Nephron progenitor cell (in vitro differentiated cells): ENCODE measurements at regions not wholly inside any gene's neighbourhood (a gene's known extent, or its start where the extent isn't known, plus 50 kb on each side); places are given as distances from the start of the nearest gene placed in this dataset.

Experiments
- DNase-seq: peaks from one replicate; pipeline ENCODE4 v3.0.0; 2021
- H3K27ac Mint-ChIP-seq: 2 replicates; pipeline ENCODE4 v1.8.0; 2021; ENCODE audit warnings: mild to moderate bottlenecking, moderate library complexity, mixed read lengths
- H3K27me3 Mint-ChIP-seq: 2 replicates; pipeline ENCODE4 v1.8.0; 2021; ENCODE audit warnings: mild to moderate bottlenecking, low read depth, mixed read lengths; ENCODE audit not compliant: poor library complexity
- H3K36me3 Mint-ChIP-seq: 2 replicates; pipeline ENCODE4 v1.8.0; 2021; ENCODE audit warnings: low read depth, mixed read lengths
- H3K4me1 Mint-ChIP-seq: 2 replicates; pipeline ENCODE4 v1.8.0; 2021; ENCODE audit warnings: mixed read lengths
- H3K4me3 Mint-ChIP-seq: 2 replicates; pipeline ENCODE4 v1.8.0; 2021; ENCODE audit warnings: mild to moderate bottlenecking, moderate library complexity, mixed read lengths
- H3K9me3 Mint-ChIP-seq: 2 replicates; pipeline ENCODE4 v1.8.0; 2021; ENCODE audit warnings: mild to moderate bottlenecking, moderate library complexity, mixed read lengths
- CTCF ChIP-seq: fragments of 200-600 bp; sonication (generic); IDR thresholded peaks from 2 replicates; pipeline ENCODE4 v1.5.0; 2021; ENCODE audit warnings: antibody characterized with exemption

DNA sequence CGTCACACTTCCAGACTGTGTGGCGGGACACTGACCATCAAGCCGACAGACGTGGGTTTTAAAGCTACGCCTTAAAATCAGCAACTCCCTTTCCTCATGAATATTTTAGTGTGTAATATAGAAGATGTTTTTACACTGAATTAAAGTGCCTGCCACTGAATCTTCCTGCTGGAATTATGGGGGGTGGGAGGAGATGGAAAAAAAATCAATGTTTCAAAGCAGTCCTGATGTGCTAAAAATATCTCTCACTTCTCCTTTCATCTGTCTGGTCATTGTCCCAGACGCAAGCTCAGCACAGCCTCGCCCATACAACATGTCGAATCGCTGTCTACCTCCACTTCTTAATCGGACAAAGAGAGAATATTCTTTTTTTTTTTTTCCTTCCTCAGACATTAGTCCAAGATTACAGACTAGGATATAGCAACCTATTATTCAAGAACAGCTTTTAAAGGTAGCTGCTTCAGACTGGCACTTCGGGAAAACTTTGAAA lies 165.1 kb upstream of the KLF14 start:
- Mint-ChIP-seq H3K4me3 (peak overlapping the region; percentile 29), H3K27ac (peak overlapping the region; percentile 2), H3K4me1 (peaks cover 83% of the 10 kb centered on the region), H3K9me3 (peaks cover 15% of the 10 kb centered on the region), H3K36me3 (no peaks in the 10 kb centered on the region), H3K27me3 (peaks cover 11% of the 10 kb centered on the region)
- TF ChIP-seq CTCF: no peak
- DNase-seq: no peak

DNA sequence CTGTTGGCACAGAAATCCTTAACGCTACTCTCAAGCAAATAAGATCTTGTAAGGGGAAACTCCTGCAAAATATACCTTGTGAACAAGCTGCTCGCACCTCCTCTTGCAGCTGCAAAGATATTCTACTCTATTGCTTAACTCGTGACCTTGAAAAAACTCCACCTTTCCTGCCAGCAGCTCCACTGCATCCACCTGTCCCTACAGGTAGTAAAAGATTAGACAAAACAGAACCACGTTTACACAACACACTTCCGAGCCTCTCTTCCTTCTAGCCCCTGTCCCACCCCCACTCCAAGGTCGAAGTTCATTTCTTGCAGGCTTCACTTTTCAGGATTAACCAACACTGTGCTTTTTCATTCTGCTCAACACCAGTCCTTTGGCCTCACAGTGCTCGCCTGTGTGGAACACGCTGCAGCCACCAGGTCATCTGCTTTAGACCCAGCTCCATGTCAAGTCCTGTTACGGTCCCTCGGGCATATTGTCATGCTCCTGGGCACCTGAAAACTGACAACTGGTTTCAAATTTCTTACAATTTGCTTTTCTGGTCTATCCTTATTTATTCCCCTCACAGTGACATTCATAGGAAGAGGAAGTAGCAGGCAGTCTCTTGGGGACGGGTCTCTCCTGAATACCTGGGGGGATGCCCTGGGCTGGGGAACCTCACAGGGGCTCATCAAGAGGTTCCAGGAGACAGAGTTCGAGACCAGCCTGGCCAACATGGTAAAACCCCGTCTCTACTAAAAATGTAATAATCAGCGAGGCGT lies 165.8 kb upstream of the KLF14 start:
- Mint-ChIP-seq H3K4me1 (peaks cover 80% of the 10 kb centered on the region), H3K27ac (peak overlapping the region; percentile 2)

GRCh38 chr7:130900471-130901076 lies 166.6 kb upstream of the KLF14 start:
- H3K36me3 Mint-ChIP-seq: no peaks in the 10 kb centered on the region
- H3K4me1 Mint-ChIP-seq: peaks cover 74% of the 10 kb centered on the region
- H3K9me3 Mint-ChIP-seq: peaks cover 15% of the 10 kb centered on the region
- no peak overlapping the region for H3K4me3 Mint-ChIP-seq
- no peak for TF ChIP-seq CTCF
- H3K27me3 Mint-ChIP-seq: peaks cover 8% of the 10 kb centered on the region
- H3K27ac Mint-ChIP-seq: no peak overlapping the region
- no peak for DNase-seq

More for the DNA sequence above, 165.8 kb upstream of the KLF14 start:
- no peak for TF ChIP-seq CTCF
- peaks cover 8% of the 10 kb centered on the region for H3K27me3 Mint-ChIP-seq
- H3K4me3 Mint-ChIP-seq: peak overlapping the region; percentile 29
- no peaks in the 10 kb centered on the region for H3K36me3 Mint-ChIP-seq
- no peak for DNase-seq
- H3K9me3 Mint-ChIP-seq: peaks cover 15% of the 10 kb centered on the region

DNA sequence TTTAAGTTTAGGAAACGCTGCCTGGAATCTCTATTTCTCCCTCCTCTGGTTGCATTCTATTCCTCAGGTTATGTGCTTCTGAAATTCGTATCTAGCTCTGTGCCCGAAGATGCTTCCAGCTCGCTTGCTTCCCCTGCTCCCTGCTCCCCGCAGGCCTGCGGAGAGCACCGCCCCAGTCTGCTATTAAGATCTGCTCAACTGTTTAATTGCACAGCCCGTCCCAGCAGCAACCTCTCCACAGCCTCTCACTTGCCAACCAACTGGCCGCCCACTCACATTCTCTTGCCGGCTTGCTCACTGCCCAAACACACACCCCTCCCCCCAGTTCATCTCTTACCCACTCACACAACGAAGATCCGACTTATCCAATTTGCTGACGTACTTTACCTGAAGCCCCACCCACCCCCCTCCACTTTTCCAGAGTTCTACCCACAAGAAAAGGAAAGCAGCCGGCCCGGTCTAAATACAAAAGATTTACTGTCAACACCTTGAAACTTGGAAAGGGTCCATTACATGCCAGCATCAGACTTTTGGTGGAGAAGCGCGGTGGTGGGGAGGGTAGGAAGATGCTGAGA lies 167.3 kb upstream of the KLF14 start:
- Mint-ChIP-seq H3K27ac (no peak overlapping the region), H3K36me3 (no peaks in the 10 kb centered on the region), H3K4me3 (peak overlapping the region; percentile 72), H3K27me3 (peaks cover 8% of the 10 kb centered on the region), H3K9me3 (peaks cover 15% of the 10 kb centered on the region), H3K4me1 (peaks cover 67% of the 10 kb centered on the region)
- peak; percentile 30 for DNase-seq
- no peak for TF ChIP-seq CTCF

GRCh38 chr7:130902755-130903357 lies 168.8 kb upstream of the KLF14 start:
- Mint-ChIP-seq H3K27me3 (peaks cover 8% of the 10 kb centered on the region), H3K9me3 (peaks cover 12% of the 10 kb centered on the region), H3K36me3 (no peaks in the 10 kb centered on the region), H3K27ac (no peak overlapping the region), H3K4me1 (peaks cover 57% of the 10 kb centered on the region), H3K4me3 (no peak overlapping the region)
- no peak for TF ChIP-seq CTCF
- no peak for DNase-seq
